Prostate gland (tissue), 2 donors: ENCODE measurements at regions not wholly inside any gene's neighbourhood (a gene's known extent, or its start where the extent isn't known, plus 50 kb on each side); places are given as distances from the start of the nearest gene placed in this dataset.

Experiments
- DNase-seq: peaks from one replicate; pipeline ENCODE4 v3.0.0-alpha.2; 2019; ENCODE audit warnings: low spot score
- H3K27ac ChIP-seq, 2 donors: fragments of 200-600 bp; sonication (generic); 2 replicates each; pipeline ENCODE4 v1.5.1; 2017 to 2019
- H3K27me3 ChIP-seq: fragments of 200-600 bp; sonication (generic); replicated peaks from 2 replicates; pipeline ENCODE4 v1.5.1; 2019; ENCODE audit not compliant: insufficient read depth
- H3K36me3 ChIP-seq, 2 donors: fragments of 200-600 bp; sonication (generic); 1 replicate in 1 of 2; 2 replicates in 1 of 2; pipeline versions ENCODE4 v1.5.1 to v1.8.1; 2017 to 2019
- H3K4me1 ChIP-seq: fragments of 200-600 bp; sonication (generic); replicated peaks from 2 replicates; pipeline ENCODE4 v1.5.1; 2019
- H3K4me3 ChIP-seq, 2 donors: fragments of 200-600 bp; sonication (generic); 2 replicates each; pipeline ENCODE4 v1.5.1; 2017 to 2019
- H3K9me3 ChIP-seq: fragments of 200-600 bp; sonication (generic); 2 replicates; pipeline ENCODE4 v1.5.1; 2017
- POLR2A ChIP-seq: fragments of 450-650 bp; IDR thresholded peaks from one replicate; pipeline ENCODE4 v1.6.1; 2016; ENCODE audit warnings: antibody characterized with exemption, mild to moderate bottlenecking
- POLR2AphosphoS5 ChIP-seq: sonication (generic); formaldehyde crosslinking; IDR thresholded peaks from one replicate; pipeline ENCODE4 v1.6.1; 2017; ENCODE audit warnings: antibody characterized with exemption
- WGBS: methylation state at CpG from one replicate; pipeline ENCODE4 v1.1.5; 2018; 5-methylcytosine and 5-hydroxymethylcytosine counted together
- intact Hi-C: fragments of 100-400 bp; cut with DNase I; formaldehyde crosslinking; loops from one replicate; pipeline ENCODE4 v1.14.2; 2022
- TF ChIP-seq, protein P1 (sequence below), 4 experiments: fragments of 200-600 bp in 2 of 4; fragments of 450-650 bp in 2 of 4; sonication (generic) in 2 of 4; IDR thresholded peaks; 1 replicate in 3 of 4; 2 replicates in 1 of 4; pipeline ENCODE4 v1.5.1; 2016 to 2019; ENCODE audit warnings: antibody characterized with exemption in 4 of 4, mild to moderate bottlenecking in 2 of 4, moderate library complexity in 2 of 4

DNA sequence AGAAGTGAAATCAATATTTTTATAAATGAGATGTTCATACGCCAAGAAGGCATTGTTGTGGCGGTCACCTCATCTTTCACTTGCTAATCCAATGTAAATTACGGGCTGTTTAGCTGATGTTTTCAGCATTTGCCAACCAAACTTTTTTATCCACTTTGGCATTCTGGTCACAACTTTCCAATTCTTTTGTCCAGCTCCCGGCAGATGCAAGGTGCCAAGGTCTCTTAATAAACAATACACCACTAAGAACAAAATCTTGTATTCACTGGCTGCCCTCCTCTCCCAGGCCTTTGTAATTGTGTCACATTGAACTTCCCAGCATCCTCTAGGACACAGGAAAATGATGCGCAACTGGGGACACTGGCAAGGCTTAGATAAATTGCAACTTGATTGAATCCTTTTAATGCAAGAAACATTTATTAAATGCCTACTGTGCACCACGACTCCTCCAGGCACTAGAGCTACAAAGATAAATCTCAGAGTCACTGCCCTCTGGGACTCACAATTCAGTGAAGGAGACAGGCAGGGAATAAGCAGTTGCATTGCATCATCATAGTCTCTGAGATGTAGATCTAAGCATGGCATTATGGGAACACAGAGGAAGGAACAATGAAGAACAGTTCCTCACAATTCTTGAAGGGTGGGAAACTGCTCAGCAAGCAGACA, 165.4 kb upstream of the C16orf82 start:
- H3K36me3 ChIP-seq: no peaks in the 10 kb centered on the region
- no peaks in the 10 kb centered on the region for H3K9me3 ChIP-seq
- H3K27ac ChIP-seq: no peak overlapping the region
- TF ChIP-seq, protein P1, sequence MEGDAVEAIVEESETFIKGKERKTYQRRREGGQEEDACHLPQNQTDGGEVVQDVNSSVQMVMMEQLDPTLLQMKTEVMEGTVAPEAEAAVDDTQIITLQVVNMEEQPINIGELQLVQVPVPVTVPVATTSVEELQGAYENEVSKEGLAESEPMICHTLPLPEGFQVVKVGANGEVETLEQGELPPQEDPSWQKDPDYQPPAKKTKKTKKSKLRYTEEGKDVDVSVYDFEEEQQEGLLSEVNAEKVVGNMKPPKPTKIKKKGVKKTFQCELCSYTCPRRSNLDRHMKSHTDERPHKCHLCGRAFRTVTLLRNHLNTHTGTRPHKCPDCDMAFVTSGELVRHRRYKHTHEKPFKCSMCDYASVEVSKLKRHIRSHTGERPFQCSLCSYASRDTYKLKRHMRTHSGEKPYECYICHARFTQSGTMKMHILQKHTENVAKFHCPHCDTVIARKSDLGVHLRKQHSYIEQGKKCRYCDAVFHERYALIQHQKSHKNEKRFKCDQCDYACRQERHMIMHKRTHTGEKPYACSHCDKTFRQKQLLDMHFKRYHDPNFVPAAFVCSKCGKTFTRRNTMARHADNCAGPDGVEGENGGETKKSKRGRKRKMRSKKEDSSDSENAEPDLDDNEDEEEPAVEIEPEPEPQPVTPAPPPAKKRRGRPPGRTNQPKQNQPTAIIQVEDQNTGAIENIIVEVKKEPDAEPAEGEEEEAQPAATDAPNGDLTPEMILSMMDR (IDR thresholded peaks at IDR 0.05): no peak
- TF ChIP-seq POLR2AphosphoS5 (no peak), POLR2A (no peak)
- intact Hi-C loops: no loop called here
- no peaks in the 10 kb centered on the region for H3K4me1 ChIP-seq
- H3K4me3 ChIP-seq: no peak overlapping the region
- 84% methylated on average over 6 of the region's 6 CpGs for WGBS
- no peaks in the 10 kb centered on the region for H3K27me3 ChIP-seq
- DNase-seq: no peak

DNA sequence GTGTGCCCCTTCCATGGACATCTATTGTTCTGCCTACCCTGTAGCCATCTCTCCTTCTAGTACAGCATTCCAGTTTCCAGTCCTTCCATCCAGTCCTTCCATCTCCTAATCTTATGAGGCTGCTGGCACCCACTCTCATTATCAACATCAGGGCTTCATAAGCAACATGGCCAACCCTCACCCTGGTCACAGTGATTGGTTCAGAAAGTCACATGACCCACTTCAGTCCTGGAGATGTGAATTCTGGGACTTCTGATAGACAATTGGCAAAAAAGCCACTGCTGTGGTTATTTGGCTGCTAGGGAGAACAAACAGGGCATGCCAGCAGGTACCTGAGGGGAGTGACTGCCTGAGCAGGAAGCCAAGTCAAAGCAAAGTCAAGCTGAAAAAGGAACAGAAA, 164.7 kb upstream of the C16orf82 start:
- no peak overlapping the region for H3K4me3 ChIP-seq
- intact Hi-C loops: no loop called here
- no peak for DNase-seq

DNA sequence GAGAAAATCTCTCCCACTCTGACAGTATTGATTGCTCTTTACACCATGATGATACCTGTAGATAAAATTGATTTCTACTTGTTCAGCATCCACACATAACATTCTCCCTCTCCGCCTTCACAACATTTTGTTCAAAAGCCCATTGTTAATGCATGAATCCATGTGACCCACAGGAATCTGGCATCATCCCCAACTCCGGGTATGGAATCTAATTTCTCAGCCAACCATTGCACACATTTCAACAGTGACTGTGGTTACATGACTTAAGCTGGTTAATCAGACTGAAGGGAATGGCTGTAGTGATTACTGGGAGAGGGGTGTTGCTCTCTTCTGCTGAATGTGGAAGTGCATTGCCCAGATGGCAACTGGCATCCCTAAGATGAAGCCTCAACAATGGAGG, 161.4 kb upstream of the C16orf82 start:
- Histone ChIP-seq H3K4me1 (no peaks in the 10 kb centered on the region), H3K27me3 (no peaks in the 10 kb centered on the region), H3K4me3 (no peak overlapping the region), H3K36me3 (no peaks in the 10 kb centered on the region), H3K9me3 (no peaks in the 10 kb centered on the region), H3K27ac (no peak overlapping the region)
- intact Hi-C loops: no loop called here
- TF ChIP-seq POLR2A (no peak), POLR2AphosphoS5 (no peak)
- TF ChIP-seq, protein P1 (IDR thresholded peaks at IDR 0.05): no peak
- WGBS: 41% methylated on average over 2 of the region's 2 CpGs
- DNase-seq: no peak

More for the DNA sequence above, 164.7 kb upstream of the C16orf82 start:
- Histone ChIP-seq H3K27ac (no peak overlapping the region), H3K4me1 (no peaks in the 10 kb centered on the region), H3K36me3 (no peaks in the 10 kb centered on the region), H3K9me3 (no peaks in the 10 kb centered on the region), H3K27me3 (no peaks in the 10 kb centered on the region)
- no peak for TF ChIP-seq POLR2AphosphoS5
- no peak for TF ChIP-seq POLR2A
- TF ChIP-seq, protein P1 (IDR thresholded peaks at IDR 0.05): no peak

DNA sequence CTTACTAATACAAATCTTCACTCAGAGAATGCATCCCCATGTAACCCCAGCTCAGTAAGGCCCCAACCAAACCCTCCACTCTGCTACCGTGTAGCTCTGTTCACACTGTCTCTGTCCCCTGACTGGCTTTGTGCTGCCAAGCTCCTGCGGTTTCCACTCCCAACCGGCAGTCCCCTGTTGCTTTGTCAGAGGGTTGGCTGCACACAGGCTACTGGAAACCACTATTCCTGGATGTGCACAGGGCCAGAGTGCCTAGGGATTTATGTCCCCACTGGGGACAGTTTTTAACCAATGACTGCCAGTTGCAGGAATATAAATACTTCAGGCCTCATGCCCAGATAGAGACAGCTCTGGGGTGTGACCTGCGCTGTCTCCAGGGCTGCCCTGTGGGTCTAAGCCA, 157.1 kb upstream of the C16orf82 start:
- TF ChIP-seq POLR2A (no peak), POLR2AphosphoS5 (no peak)
- TF ChIP-seq, protein P1 (IDR thresholded peaks at IDR 0.05): no peak
- no peaks in the 10 kb centered on the region for H3K4me1 ChIP-seq
- no peaks in the 10 kb centered on the region for H3K9me3 ChIP-seq
- H3K27ac ChIP-seq: no peak overlapping the region
- H3K4me3 ChIP-seq: no peak overlapping the region
- no peak for DNase-seq
- no peaks in the 10 kb centered on the region for H3K36me3 ChIP-seq
- H3K27me3 ChIP-seq: no peaks in the 10 kb centered on the region
- intact Hi-C loops: no loop called here
- 50% methylated on average over 4 of the region's 4 CpGs for WGBS

DNA sequence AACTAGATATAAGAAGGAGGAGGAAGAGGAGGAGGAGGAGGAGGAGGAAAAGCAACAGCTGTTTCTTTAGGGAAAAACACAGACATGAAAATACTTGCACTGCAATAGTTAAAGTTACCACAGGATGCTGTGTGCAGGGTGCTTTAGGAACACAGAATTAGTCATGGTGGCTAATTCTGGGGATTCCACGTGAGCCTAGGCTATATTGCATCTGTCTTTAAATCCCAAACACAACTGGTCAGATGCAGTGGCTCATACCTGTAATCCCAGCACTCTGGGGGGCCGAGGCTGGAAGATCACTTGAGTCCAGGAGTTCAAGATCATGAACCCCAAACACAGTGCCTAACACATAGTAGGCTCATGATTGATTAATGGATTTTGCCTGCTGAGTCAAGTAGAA, 155.3 kb upstream of the C16orf82 start:
- WGBS: 46% methylated on average over 2 of the region's 2 CpGs
- Histone ChIP-seq H3K9me3 (no peaks in the 10 kb centered on the region), H3K4me1 (no peaks in the 10 kb centered on the region), H3K36me3 (no peaks in the 10 kb centered on the region), H3K27ac (no peak overlapping the region), H3K4me3 (no peak overlapping the region), H3K27me3 (no peaks in the 10 kb centered on the region)
- no peak for DNase-seq
- TF ChIP-seq POLR2AphosphoS5 (no peak), POLR2A (no peak)
- TF ChIP-seq, protein P1 (IDR thresholded peaks at IDR 0.05): no peak
- intact Hi-C loops: no loop called here
